Natural killer cell (primary cell): ENCODE measurements at regions not wholly inside any gene's neighbourhood (a gene's known extent, or its start where the extent isn't known, plus 50 kb on each side); places are given as distances from the start of the nearest gene placed in this dataset.

Experiments used
- ATAC-seq, 3 donors: fragments of 150-1000 bp in 2 of 3; fragments of 200-7000 bp in 1 of 3; cut with Tn5 transposase; 1 replicate in 1 of 3; 2 replicates in 2 of 3; pipeline ENCODE4 v1.10.0; 2021; ENCODE audit warnings: mild to moderate bottlenecking in 2 of 3, moderate library complexity in 2 of 3
- DNase-seq, 2 donors: peaks; one replicate each; pipeline versions ENCODE4 v3.0.0 to v3.0.0-alpha.2; 2013 to 2021; ENCODE audit warnings: mixed read lengths in 1 of 2
- H3K27ac ChIP-seq: one replicate; pipeline ENCODE4 v1.5.1; 2013; ENCODE audit warnings: mild to moderate bottlenecking, low read length
- H3K27me3 ChIP-seq: one replicate; pipeline ENCODE4 v1.6.1; 2013; ENCODE audit warnings: low read length; ENCODE audit not compliant: control insufficient read depth, insufficient read depth
- H3K36me3 ChIP-seq: one replicate; pipeline ENCODE4 v1.6.1; 2013; ENCODE audit warnings: low read length; ENCODE audit not compliant: control insufficient read depth, insufficient read depth
- H3K4me1 ChIP-seq: one replicate; pipeline ENCODE4 v1.6.1; 2013; ENCODE audit warnings: low read length; ENCODE audit not compliant: control insufficient read depth, insufficient read depth
- H3K4me3 ChIP-seq: one replicate; pipeline ENCODE4 v1.5.1; 2013; ENCODE audit warnings: low read length
- H3K9me3 ChIP-seq: one replicate; pipeline ENCODE4 v1.6.1; 2013; ENCODE audit warnings: low read length; ENCODE audit not compliant: control insufficient read depth, insufficient read depth
- H3K27ac Mint-ChIP-seq, 2 donors: one replicate each; pipeline ENCODE4 v1.8.0; 2022; ENCODE audit warnings: mild to moderate bottlenecking in 2 of 2, mixed read lengths in 2 of 2, moderate library complexity in 1 of 2
- H3K27me3 Mint-ChIP-seq, 2 donors: one replicate each; pipeline ENCODE4 v1.8.0; 2022; ENCODE audit warnings: low read depth in 2 of 2, mixed read lengths in 2 of 2
- H3K36me3 Mint-ChIP-seq: one replicate; pipeline ENCODE4 v1.8.0; 2022; ENCODE audit warnings: mixed read lengths
- H3K4me1 Mint-ChIP-seq, 2 donors: one replicate each; pipeline ENCODE4 v1.8.0; 2022; ENCODE audit warnings: mixed read lengths in 2 of 2
- H3K4me3 Mint-ChIP-seq: one replicate; pipeline ENCODE4 v1.8.0; 2022; ENCODE audit warnings: mild to moderate bottlenecking, moderate library complexity, mixed read lengths
- H3K9me3 Mint-ChIP-seq, 2 donors: one replicate each; pipeline ENCODE4 v1.8.0; 2022; ENCODE audit warnings: mixed read lengths in 2 of 2
- CTCF ChIP-seq: fragments of 200-600 bp; IDR thresholded peaks from one replicate; pipeline ENCODE4 v1.8.0; 2022; ENCODE audit warnings: antibody characterized with exemption
- WGBS: methylation state at CpG from one replicate; pipeline ENCODE4 v1.1.7; 2013; ENCODE audit warnings: missing lambda C conversion rate; ENCODE audit not compliant: insufficient coverage; 5-methylcytosine and 5-hydroxymethylcytosine counted together
- intact Hi-C: fragments of 100-400 bp; cut with micrococcal nuclease; formaldehyde crosslinking; loops from one replicate; pipeline ENCODE4 v1.14.2; 2022

DNA sequence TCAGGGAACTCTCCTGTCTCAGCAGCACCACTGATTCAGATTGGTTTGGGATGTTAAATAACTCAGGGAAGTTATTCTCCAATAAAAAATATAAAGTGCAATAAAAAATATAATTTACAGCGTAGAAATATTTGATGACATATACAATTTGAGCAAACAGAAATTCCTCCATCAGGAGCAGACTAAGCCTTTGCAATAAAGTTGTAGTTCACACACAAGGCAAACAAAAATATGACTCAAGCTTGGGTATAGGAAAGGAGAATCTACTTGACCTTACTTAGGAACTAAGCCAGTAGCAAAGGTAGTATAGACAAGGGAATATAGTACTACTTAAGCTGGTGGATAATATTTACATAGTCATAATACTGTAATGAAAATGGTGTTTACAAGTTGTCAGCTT is 264.1 kb downstream of the KIF21A start:
- no CpG with 5 or more reads among the region's 1 CpG for WGBS
- H3K9me3 ChIP-seq: no peaks in the 10 kb centered on the region
- H3K9me3 Mint-ChIP-seq: peaks cover 5% of the 10 kb centered on the region in 2 donors
- no peaks in the 10 kb centered on the region for H3K36me3 Mint-ChIP-seq
- no peak for DNase-seq
- ATAC-seq: no peak
- no peak overlapping the region for H3K4me3 ChIP-seq
- no peaks in the 10 kb centered on the region for H3K4me1 Mint-ChIP-seq
- no peaks in the 10 kb centered on the region for H3K27me3 Mint-ChIP-seq
- H3K27ac ChIP-seq: no peak overlapping the region
- TF ChIP-seq CTCF: no peak
- H3K27ac Mint-ChIP-seq: no peak overlapping the region
- intact Hi-C loops: no loop called here
- H3K4me3 Mint-ChIP-seq: no peak overlapping the region
- no peaks in the 10 kb centered on the region for H3K27me3 ChIP-seq
- H3K4me1 ChIP-seq: no peaks in the 10 kb centered on the region
- H3K36me3 ChIP-seq: no peaks in the 10 kb centered on the region

DNA sequence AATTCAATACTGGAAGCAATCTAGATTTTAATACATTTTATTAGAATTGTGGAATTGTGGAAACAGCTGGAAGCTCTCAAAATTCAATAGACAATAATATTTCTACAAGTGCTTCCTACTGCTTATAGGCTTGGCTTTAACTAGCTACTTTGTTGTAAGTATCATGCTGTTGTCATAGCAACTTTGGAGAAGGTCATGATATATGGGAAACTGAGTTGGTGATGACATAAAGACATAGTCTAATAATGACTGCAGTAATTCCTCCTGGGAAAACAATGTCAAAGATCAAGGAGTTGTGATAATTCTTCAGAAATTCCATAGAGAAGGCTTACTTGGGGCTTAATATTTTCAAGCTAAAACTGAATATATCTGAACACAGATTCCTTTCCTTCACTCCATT is 266.6 kb downstream of the KIF21A start:
- no peak overlapping the region for H3K4me3 ChIP-seq
- H3K36me3 ChIP-seq: no peaks in the 10 kb centered on the region
- no peaks in the 10 kb centered on the region for H3K4me1 ChIP-seq
- H3K9me3 Mint-ChIP-seq: peaks cover 5% of the 10 kb centered on the region in 2 donors
- no peaks in the 10 kb centered on the region for H3K9me3 ChIP-seq
- H3K27ac ChIP-seq: no peak overlapping the region
- H3K4me3 Mint-ChIP-seq: no peak overlapping the region
- H3K27me3 ChIP-seq: no peaks in the 10 kb centered on the region
- H3K27me3 Mint-ChIP-seq: no peaks in the 10 kb centered on the region
- DNase-seq (no peak), ATAC-seq (no peak)
- intact Hi-C loops: no loop called here
- H3K27ac Mint-ChIP-seq: no peak overlapping the region
- no peaks in the 10 kb centered on the region for H3K4me1 Mint-ChIP-seq
- H3K36me3 Mint-ChIP-seq: no peaks in the 10 kb centered on the region
- TF ChIP-seq CTCF: no peak

- H3K27me3 Mint-ChIP-seq: no peaks in the 10 kb centered on the region
Observed at GRCh38 chr12:39173726-39174125, 268.3 kb upstream of the CPNE8 start.

More at GRCh38 chr12:39173726-39174125, 268.3 kb upstream of the CPNE8 start:
- H3K4me3 Mint-ChIP-seq: no peak overlapping the region
- no peaks in the 10 kb centered on the region for H3K27me3 ChIP-seq
- no peaks in the 10 kb centered on the region for H3K9me3 ChIP-seq
- H3K27ac Mint-ChIP-seq: no peak overlapping the region
- H3K4me1 ChIP-seq: no peaks in the 10 kb centered on the region
- intact Hi-C loops: no loop called here
- peaks cover 4 to 9% of the 10 kb centered on the region in 2 donors for H3K9me3 Mint-ChIP-seq
- WGBS: 63% methylated on average over 2 of the region's 2 CpGs
- no peak overlapping the region for H3K4me3 ChIP-seq
- H3K36me3 ChIP-seq: no peaks in the 10 kb centered on the region
- ATAC-seq (no peak), DNase-seq (no peak)
- no peak overlapping the region for H3K27ac ChIP-seq
- H3K36me3 Mint-ChIP-seq: no peaks in the 10 kb centered on the region
- no peaks in the 10 kb centered on the region for H3K4me1 Mint-ChIP-seq
- TF ChIP-seq CTCF: no peak
